Retinal pigment epithelial cell (primary cell): ENCODE measurements at regions not wholly inside any gene's neighbourhood (a gene's known extent, or its start where the extent isn't known, plus 50 kb on each side); places are given as distances from the start of the nearest gene placed in this dataset.

ENCODE experiments used
- DNase-seq: peaks from one replicate; pipeline ENCODE4 v3.0.0-alpha.2; 2010; ENCODE audit warnings: low read depth
- H3K4me3 ChIP-seq: 2 replicates; pipeline ENCODE4 v1.5.1; 2011; ENCODE audit warnings: mild to moderate bottlenecking, low read length, control low read depth, moderate library complexity
- TF ChIP-seq, protein P1 (sequence below): conservative IDR thresholded peaks from 2 replicates; pipeline ENCODE4 v1.5.1; 2011; ENCODE audit warnings: low read depth, low read length, control low read depth, inconsistent platforms

DNA sequence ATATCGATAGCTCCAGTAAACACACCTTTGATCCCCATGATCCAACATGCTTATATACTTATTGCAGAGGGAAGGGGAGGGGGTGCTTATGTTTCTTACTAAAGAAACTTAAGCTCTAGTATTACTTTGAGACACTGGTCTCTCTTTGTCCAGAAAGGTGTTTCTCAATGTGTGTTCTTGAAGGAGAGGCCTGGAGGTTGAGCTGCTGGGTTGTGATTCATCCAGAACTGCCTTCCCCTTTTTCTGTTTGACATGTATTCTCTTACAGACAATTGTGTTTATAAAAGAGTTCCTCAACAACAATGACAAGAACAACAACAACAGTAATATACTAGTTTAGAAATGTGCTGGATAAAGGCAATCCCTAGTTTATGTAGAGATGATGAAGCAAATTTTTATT is 516.0 kb upstream of the FAM98A start:
- TF ChIP-seq, protein P1, sequence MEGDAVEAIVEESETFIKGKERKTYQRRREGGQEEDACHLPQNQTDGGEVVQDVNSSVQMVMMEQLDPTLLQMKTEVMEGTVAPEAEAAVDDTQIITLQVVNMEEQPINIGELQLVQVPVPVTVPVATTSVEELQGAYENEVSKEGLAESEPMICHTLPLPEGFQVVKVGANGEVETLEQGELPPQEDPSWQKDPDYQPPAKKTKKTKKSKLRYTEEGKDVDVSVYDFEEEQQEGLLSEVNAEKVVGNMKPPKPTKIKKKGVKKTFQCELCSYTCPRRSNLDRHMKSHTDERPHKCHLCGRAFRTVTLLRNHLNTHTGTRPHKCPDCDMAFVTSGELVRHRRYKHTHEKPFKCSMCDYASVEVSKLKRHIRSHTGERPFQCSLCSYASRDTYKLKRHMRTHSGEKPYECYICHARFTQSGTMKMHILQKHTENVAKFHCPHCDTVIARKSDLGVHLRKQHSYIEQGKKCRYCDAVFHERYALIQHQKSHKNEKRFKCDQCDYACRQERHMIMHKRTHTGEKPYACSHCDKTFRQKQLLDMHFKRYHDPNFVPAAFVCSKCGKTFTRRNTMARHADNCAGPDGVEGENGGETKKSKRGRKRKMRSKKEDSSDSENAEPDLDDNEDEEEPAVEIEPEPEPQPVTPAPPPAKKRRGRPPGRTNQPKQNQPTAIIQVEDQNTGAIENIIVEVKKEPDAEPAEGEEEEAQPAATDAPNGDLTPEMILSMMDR, result no peak
- H3K4me3 ChIP-seq, result no peak overlapping the region
- DNase-seq, result no peak

DNA sequence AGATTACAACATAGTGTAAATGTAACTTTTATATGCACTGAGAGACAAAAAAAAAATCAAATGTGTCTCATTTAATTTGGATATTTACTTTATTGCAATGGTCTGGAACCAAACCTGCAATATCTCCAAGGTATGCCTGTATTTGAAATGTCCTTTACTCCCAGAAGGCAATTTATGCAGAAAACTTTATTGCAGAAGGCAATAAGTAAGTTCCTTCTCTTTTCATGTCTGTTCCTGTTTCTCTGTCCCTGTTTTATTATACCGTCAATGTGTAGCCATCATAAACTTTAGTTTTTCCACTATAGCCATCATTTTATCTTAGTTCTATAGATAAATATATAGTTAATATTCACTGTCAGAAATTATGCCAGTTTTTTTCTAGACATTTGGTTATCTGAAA is 513.1 kb upstream of the FAM98A start:
- H3K4me3 ChIP-seq, result no peak overlapping the region
- no peak for DNase-seq
- TF ChIP-seq, protein P1, result no peak

DNA sequence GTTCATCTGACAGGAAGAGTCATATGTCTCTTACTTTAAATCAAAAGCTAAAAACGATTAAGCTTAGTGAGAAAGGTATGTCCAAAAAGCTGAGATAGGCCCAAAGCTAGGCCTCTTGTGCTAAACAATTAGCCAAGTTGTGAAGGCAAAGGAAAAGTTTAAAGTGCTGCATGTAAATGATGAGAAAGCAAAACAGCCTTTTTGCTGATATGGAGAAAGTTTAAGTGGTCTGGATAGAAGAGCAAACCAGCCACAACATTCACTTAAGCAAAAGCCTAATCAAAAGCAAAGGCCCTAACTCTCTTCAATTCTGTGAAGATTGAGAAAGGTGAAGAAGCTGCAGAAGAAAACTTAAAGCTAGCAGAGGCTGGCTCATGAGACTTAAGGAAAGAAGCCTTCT is 511.3 kb upstream of the FAM98A start:
- no peak for DNase-seq
- H3K4me3 ChIP-seq, result no peak overlapping the region
- TF ChIP-seq, protein P1, result no peak

DNA sequence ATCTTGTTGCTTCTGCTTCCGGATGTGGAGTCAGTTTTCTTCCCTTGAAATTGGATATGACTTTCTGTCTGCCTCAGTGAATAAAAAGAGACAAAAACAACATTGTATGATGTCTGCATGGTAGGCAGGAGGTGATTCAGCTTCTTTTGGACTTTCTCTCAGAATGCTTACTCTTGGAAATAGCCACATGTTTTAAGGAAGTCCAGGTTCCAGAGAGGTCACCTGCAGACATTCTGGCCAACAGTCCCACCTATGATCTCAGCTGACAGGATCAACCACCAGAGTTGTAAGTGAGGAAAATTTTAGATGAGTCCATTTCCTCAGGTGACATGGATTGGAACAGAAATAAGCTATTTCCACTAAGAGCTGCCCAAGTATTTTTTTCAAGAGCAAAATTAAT is 508.7 kb upstream of the FAM98A start:
- TF ChIP-seq, protein P1, result no peak
- no peak for DNase-seq
- H3K4me3 ChIP-seq, result no peak overlapping the region

DNA sequence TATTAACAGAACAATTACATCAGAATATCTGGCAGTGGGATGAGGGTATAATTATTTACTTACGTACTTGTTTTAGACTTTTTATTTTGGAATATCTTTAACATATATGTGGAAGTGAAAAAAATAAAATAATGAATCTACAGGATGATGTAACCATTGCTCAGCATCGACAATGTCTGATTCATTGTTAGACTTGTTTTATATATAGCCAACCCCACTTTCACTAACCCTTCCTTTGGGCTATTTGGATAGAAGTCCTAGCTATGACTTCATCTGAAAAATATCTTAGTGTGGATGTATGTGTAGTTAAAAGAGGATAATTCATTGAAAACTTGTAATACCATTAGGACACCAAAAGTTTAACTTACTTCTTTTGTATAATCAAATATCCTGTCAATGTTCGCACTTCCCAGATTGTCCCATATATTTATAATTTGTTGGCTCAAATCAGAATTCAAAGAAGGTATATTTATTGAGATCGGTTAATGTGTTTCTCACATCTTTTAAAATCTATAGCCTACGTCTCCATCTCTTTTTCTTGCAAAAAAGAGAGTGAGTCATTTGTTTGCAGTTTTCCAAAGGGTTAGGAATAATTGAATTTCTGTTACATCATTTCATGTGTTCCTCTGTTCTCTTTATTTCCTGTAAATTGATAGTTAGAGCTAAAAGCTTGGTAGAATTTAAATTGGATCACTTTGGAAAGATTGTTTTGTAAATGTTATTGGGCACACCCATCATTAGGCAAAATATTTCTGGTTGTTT is 506.1 kb upstream of the FAM98A start:
- H3K4me3 ChIP-seq, result no peak overlapping the region
- no peak for DNase-seq
- TF ChIP-seq, protein P1, result no peak

DNA sequence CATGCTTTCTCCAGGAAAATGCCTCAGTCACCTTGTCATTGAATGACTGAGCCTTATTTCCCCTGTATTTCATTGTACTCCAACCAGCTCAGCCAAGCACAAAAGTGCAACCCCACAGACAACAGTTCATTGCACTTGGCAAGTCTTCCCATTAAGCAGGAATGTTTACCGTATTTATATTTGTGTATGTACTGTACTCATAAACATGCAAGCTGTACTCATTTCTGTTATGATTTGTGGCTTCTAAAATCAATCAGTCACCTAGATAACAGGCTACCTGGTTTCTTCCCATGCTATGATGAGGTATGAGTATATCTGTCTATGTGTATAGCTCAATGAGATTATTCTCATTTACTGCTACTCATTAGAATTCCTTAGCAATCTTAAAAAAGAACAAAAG is 505.5 kb upstream of the FAM98A start:
- DNase-seq, result no peak
- H3K4me3 ChIP-seq, result no peak overlapping the region
- TF ChIP-seq, protein P1, result no peak

DNA sequence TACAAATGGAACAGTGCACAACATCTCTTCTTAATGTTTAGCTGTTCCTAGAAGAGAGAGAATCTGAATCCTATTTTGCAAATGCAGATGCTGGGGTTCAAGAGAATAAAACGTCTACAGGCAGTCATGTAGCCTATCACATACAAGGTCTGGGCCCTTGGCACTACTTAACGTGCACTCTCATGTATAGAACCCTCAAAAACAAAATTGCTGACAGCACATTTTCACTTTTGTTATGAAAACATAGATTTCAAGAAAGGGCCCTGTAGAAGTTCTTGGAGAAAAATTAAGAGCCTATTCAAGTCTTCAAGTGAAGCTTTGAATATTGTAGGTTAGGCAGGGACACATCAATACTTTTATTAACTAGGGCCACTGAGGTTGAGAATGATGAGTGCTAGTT is 504.3 kb upstream of the FAM98A start:
- H3K4me3 ChIP-seq, result no peak overlapping the region
- TF ChIP-seq, protein P1, result no peak
- DNase-seq, result no peak
